NB4 (cell line): ENCODE measurements at regions not wholly inside any gene's neighbourhood (a gene's known extent, or its start where the extent isn't known, plus 50 kb on each side); places are given as distances from the start of the nearest gene placed in this dataset.

Experiments used
- CTCF ChIP-seq: IDR thresholded peaks from one replicate; pipeline ENCODE4 v1.5.1; 2012; ENCODE audit warnings: low read depth, low read length
- MYC ChIP-seq: IDR thresholded peaks from 2 replicates; pipeline ENCODE4 v1.6.1; 2011; ENCODE audit warnings: low read depth, low read length
- POLR2A ChIP-seq: IDR thresholded peaks from 2 replicates; pipeline ENCODE4 v1.6.1; 2011; ENCODE audit warnings: mild to moderate bottlenecking; ENCODE audit not compliant: insufficient read length; ENCODE audit errors: extremely low read depth
- TF ChIP-seq, protein P1 (sequence below): IDR thresholded peaks from 2 replicates; pipeline ENCODE4 v1.6.1; 2011; ENCODE audit warnings: low read depth, low read length

GRCh38 chr21:15431053-15431452 is 298.7 kb upstream of the USP25 start:
- TF ChIP-seq CTCF (no peak), POLR2A (no peak), MYC (no peak)
- TF ChIP-seq, protein P1, sequence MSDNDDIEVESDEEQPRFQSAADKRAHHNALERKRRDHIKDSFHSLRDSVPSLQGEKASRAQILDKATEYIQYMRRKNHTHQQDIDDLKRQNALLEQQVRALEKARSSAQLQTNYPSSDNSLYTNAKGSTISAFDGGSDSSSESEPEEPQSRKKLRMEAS = no peak
